GM12872 (cell line): ENCODE measurements at regions not wholly inside any gene's neighbourhood (a gene's known extent, or its start where the extent isn't known, plus 50 kb on each side); places are given as distances from the start of the nearest gene placed in this dataset.

ENCODE experiments used
- TF ChIP-seq, protein P1 (sequence below): IDR thresholded peaks from 3 replicates; pipeline ENCODE4 v1.5.1; 2011; ENCODE audit warnings: low read depth, mild to moderate bottlenecking, low read length, moderate library complexity; ENCODE audit not compliant: insufficient read depth

GRCh38 chr6:112752305-112752704 is 405.2 kb downstream of the RFPL4B start:
- TF ChIP-seq, protein P1, sequence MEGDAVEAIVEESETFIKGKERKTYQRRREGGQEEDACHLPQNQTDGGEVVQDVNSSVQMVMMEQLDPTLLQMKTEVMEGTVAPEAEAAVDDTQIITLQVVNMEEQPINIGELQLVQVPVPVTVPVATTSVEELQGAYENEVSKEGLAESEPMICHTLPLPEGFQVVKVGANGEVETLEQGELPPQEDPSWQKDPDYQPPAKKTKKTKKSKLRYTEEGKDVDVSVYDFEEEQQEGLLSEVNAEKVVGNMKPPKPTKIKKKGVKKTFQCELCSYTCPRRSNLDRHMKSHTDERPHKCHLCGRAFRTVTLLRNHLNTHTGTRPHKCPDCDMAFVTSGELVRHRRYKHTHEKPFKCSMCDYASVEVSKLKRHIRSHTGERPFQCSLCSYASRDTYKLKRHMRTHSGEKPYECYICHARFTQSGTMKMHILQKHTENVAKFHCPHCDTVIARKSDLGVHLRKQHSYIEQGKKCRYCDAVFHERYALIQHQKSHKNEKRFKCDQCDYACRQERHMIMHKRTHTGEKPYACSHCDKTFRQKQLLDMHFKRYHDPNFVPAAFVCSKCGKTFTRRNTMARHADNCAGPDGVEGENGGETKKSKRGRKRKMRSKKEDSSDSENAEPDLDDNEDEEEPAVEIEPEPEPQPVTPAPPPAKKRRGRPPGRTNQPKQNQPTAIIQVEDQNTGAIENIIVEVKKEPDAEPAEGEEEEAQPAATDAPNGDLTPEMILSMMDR = no peak

- TF ChIP-seq, protein P1 = no peak
These were observed 405.7 kb downstream of the RFPL4B start for GRCh38 chr6:112752791-112753190.

- TF ChIP-seq, protein P1 = no peak
These were observed 413.7 kb downstream of the RFPL4B start for GRCh38 chr6:112760831-112761230.

GRCh38 chr6:112761740-112762139 is 414.6 kb downstream of the RFPL4B start:
- TF ChIP-seq, protein P1 = no peak

DNA sequence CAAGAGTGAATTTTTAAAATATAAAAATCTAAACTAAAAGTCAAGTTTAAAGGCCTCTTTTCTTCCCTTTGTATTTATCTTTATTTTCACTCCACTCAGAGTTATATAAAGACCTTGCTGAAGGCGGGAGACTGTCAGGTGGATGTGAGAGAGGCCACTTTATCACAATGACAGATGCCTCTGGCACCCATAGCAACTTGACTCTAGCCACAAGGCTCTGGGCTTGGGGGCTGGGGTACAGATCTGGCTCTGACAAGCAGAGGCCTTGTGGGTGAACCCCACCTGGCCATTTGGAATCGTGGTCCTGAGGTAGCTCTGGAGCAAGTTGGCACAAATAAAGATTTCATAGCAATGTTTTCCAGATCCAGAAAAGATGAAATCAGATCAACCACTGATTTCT is 417.2 kb downstream of the RFPL4B start:
- TF ChIP-seq, protein P1 = no peak

DNA sequence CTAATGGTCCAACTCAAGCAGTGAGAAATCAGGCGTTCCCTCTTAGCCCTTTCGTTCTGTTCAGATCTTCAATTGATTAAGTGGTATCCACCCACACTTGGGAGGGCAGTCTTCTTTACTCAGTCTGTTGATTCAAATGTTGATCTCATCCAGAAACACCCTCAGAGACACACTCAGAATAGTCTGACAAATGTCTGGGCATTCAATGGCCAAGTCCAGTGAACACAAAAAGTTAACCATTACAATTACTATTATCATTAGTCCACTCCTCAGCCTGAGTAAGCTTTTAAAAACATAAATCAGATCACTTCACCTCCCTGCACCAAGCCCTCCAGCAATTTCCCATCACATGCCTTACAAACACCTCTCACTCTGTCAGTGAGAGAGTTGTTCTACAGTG is 423.2 kb downstream of the RFPL4B start:
- TF ChIP-seq, protein P1 = no peak

DNA sequence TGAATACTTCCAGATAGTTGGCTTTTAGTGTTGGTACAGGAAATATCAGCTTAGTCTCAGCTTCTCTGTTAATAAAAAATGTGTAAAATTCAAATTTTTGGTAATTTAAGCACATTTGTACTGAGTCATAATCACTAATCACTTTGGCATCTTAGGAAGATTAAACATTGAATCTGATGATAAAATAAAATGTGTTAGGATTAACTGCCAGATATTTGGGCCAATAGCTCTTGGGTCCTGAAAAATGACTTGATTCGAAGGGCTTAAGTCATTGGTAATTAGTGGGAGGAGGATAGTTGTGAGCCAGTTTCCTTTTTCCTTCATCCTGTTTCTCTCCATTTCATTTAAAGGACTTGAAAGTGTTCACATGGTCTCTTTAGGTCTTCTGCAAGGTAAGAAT is 426.1 kb downstream of the RFPL4B start:
- TF ChIP-seq, protein P1 = no peak

GRCh38 chr6:112774319-112774718 is 427.2 kb downstream of the RFPL4B start:
- TF ChIP-seq, protein P1 = no peak
